Neural cell (in vitro differentiated cells): ENCODE measurements at regions not wholly inside any gene's neighbourhood (a gene's known extent, or its start where the extent isn't known, plus 50 kb on each side); places are given as distances from the start of the nearest gene placed in this dataset.
"Not testable (repeated sequence)": the region's sequence is repeated elsewhere in the genome, so short reads cannot be mapped to it uniquely, and the experiment has no call there.

Experiments used
- H2AFZ ChIP-seq: fragments of 200-600, 300-800 bp; sonication (generic), shearing (Covaris generic); 2 replicates; pipeline ENCODE4 v1.6.0; 2014; ENCODE audit warnings: low read depth, mild to moderate bottlenecking, antibody characterized with exemption, low read length, moderate library complexity
- H3F3A ChIP-seq: fragments of 200-600 bp; shearing (Covaris generic); 2 replicates; pipeline ENCODE4 v1.6.1; 2016; ENCODE audit warnings: mild to moderate bottlenecking, moderate library complexity, mixed read lengths, antibody characterized with exemption, low read length; ENCODE audit not compliant: insufficient read depth, poor library complexity, severe bottlenecking
- H3K27ac ChIP-seq: fragments of 200-600, 300-800 bp; sonication (generic), shearing (Covaris generic); 2 replicates; pipeline ENCODE4 v1.5.1; 2014; ENCODE audit warnings: mild to moderate bottlenecking, low read length, moderate library complexity
- H3K27me3 ChIP-seq: fragments of 300-800, 200-600 bp; sonication (generic), shearing (Covaris generic); 2 replicates; pipeline ENCODE4 v1.6.0; 2014; ENCODE audit warnings: mild to moderate bottlenecking, low read depth, low read length, moderate library complexity; ENCODE audit not compliant: insufficient read depth
- H3K36me3 ChIP-seq: fragments of 300-800, 200-600 bp; sonication (generic), shearing (Covaris generic); 2 replicates; pipeline ENCODE4 v1.5.1; 2014; ENCODE audit warnings: mild to moderate bottlenecking, antibody characterized with exemption, low read length, moderate library complexity; ENCODE audit not compliant: insufficient read depth
- H3K4me2 ChIP-seq: fragments of 300-800, 200-600 bp; sonication (generic), shearing (Covaris generic); 2 replicates; pipeline ENCODE4 v1.6.0; 2014; ENCODE audit warnings: mild to moderate bottlenecking, low read length
- H3K4me3 ChIP-seq: fragments of 300-800, 200-600 bp; sonication (generic), shearing (Covaris generic); 2 replicates; pipeline ENCODE4 v1.5.1; 2014; ENCODE audit warnings: mild to moderate bottlenecking, low read length, moderate library complexity
- H3K79me2 ChIP-seq: fragments of 200-600 bp; shearing (Covaris generic); replicated peaks from 2 replicates; pipeline ENCODE4 v1.6.0; 2014; ENCODE audit warnings: mild to moderate bottlenecking, low read length, moderate library complexity; ENCODE audit not compliant: insufficient read depth
- H3K9ac ChIP-seq: fragments of 300-800, 200-600 bp; sonication (generic), shearing (Covaris generic); 2 replicates; pipeline ENCODE4 v1.6.1; 2016; ENCODE audit warnings: mild to moderate bottlenecking, low read length, mixed read lengths
- H3K9me2 ChIP-seq: fragments of 200-600 bp; shearing (Covaris generic); 2 replicates; pipeline ENCODE4 v1.6.1; 2016; ENCODE audit warnings: mild to moderate bottlenecking, low read length, mixed read lengths; ENCODE audit not compliant: insufficient read depth
- H3K9me3 ChIP-seq: fragments of 200-600, 300-800 bp; sonication (generic), shearing (Covaris generic); 2 replicates; pipeline ENCODE4 v1.6.1; 2016; ENCODE audit warnings: mild to moderate bottlenecking, mixed run types, low read length, moderate library complexity, mixed read lengths
- H4K20me1 ChIP-seq: fragments of 200-600 bp; shearing (Covaris generic); 2 replicates; pipeline ENCODE4 v1.6.1; 2016; ENCODE audit warnings: mild to moderate bottlenecking, mixed run types; ENCODE audit not compliant: insufficient read depth
- CTCF ChIP-seq: fragments of 450-650 bp; IDR thresholded peaks from 2 replicates; pipeline ENCODE4 v1.5.1; 2014; ENCODE audit warnings: antibody characterized with exemption, mild to moderate bottlenecking, moderate library complexity; ENCODE audit not compliant: poor library complexity, severe bottlenecking
- EP300 ChIP-seq: fragments of 450-650 bp; conservative IDR thresholded peaks from 2 replicates; pipeline ENCODE4 v1.6.1; 2014; ENCODE audit warnings: antibody characterized with exemption, mild to moderate bottlenecking, moderate library complexity; ENCODE audit not compliant: poor library complexity, severe bottlenecking
- EZH2 ChIP-seq: fragments of 200-600, 300-800 bp; shearing (Covaris generic), sonication (generic); IDR thresholded peaks from 2 replicates; pipeline ENCODE4 v1.6.1; 2014; ENCODE audit warnings: antibody characterized with exemption, low read length, borderline replicate concordance, mild to moderate bottlenecking; ENCODE audit not compliant: insufficient read depth, poor library complexity, severe bottlenecking
- MXI1 ChIP-seq: fragments of 450-650 bp; conservative IDR thresholded peaks from 2 replicates; pipeline ENCODE4 v1.6.1; 2014; ENCODE audit warnings: antibody characterized with exemption, mild to moderate bottlenecking; ENCODE audit not compliant: poor library complexity, severe bottlenecking
- POLR2AphosphoS5 ChIP-seq: IDR thresholded peaks from 2 replicates; pipeline ENCODE4 v1.6.1; 2012
- RAD21 ChIP-seq: fragments of 450-650 bp; conservative IDR thresholded peaks from 2 replicates; pipeline ENCODE4 v1.6.1; 2014; ENCODE audit warnings: antibody characterized with exemption, mild to moderate bottlenecking, moderate library complexity
- SMC3 ChIP-seq: fragments of 450-650 bp; conservative IDR thresholded peaks from 2 replicates; pipeline ENCODE4 v1.6.1; 2014; ENCODE audit warnings: antibody characterized with exemption, mild to moderate bottlenecking, moderate library complexity; ENCODE audit not compliant: poor library complexity
- TAF1 ChIP-seq: IDR thresholded peaks from 2 replicates; pipeline ENCODE4 v1.6.1; 2012; ENCODE audit warnings: low read depth

GRCh38 chr15:29988701-29989100 is 94.1 kb upstream of the GOLGA8J start:
- no peaks in the 10 kb centered on the region for H4K20me1 ChIP-seq
- H3F3A ChIP-seq: no peaks in the 10 kb centered on the region
- no peaks in the 10 kb centered on the region for H3K27me3 ChIP-seq
- H3K4me2 ChIP-seq: no peak overlapping the region
- H3K79me2 ChIP-seq: no peaks in the 10 kb centered on the region
- H2AFZ ChIP-seq: no peak overlapping the region
- no peak overlapping the region for H3K27ac ChIP-seq
- no peaks in the 10 kb centered on the region for H3K36me3 ChIP-seq
- H3K4me3 ChIP-seq: no peak overlapping the region
- H3K9ac ChIP-seq: no peak overlapping the region
- TF ChIP-seq RAD21: no peak
- TF ChIP-seq TAF1: no peak
- no peak for TF ChIP-seq CTCF
- no peak for TF ChIP-seq POLR2AphosphoS5
- no peaks in the 10 kb centered on the region for H3K9me3 ChIP-seq
- no peaks in the 10 kb centered on the region for H3K9me2 ChIP-seq

DNA sequence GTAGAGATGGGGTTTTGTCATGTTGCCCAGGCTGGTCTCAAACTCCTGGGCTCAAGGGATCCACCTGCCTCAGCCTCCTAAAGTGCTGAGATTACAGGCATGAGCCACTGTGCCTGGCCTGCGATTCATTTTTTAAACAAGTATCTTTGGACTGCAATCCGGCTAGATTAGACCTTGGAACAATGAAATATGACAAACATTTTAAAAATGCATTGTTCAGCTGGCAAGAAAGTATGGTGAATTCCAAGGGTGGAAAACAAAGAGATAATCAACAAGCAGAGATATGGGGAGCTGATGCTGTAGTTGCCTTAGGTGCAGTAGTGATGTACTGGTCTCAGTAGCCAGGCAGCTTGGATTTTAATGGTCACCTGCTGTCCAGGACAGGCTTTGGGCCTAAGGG is 95.8 kb upstream of the GOLGA8J start:
- H3K79me2 ChIP-seq: no peaks in the 10 kb centered on the region
- no peaks in the 10 kb centered on the region for H3K9me2 ChIP-seq
- no peaks in the 10 kb centered on the region for H3K27me3 ChIP-seq
- H3K27ac ChIP-seq: no peak overlapping the region
- no peak overlapping the region for H2AFZ ChIP-seq
- no peaks in the 10 kb centered on the region for H3K9me3 ChIP-seq
- no peaks in the 10 kb centered on the region for H3F3A ChIP-seq
- H3K4me2 ChIP-seq: no peak overlapping the region
- no peaks in the 10 kb centered on the region for H3K36me3 ChIP-seq
- no peak overlapping the region for H3K9ac ChIP-seq
- H4K20me1 ChIP-seq: no peaks in the 10 kb centered on the region
- TF ChIP-seq POLR2AphosphoS5 (no peak), SMC3 (no peak), EP300 (no peak), EZH2 (no peak), MXI1 (no peak), TAF1 (no peak), RAD21 (no peak)
- no peak overlapping the region for H3K4me3 ChIP-seq

- H3K9ac ChIP-seq: no peak overlapping the region
- H3K36me3 ChIP-seq: no peaks in the 10 kb centered on the region
- H2AFZ ChIP-seq: no peak overlapping the region
- TF ChIP-seq SMC3: no peak
- no peak for TF ChIP-seq CTCF
- TF ChIP-seq RAD21: no peak
- TF ChIP-seq MXI1: no peak
- TF ChIP-seq TAF1: no peak
- no peak overlapping the region for H3K4me3 ChIP-seq
- H3K27ac ChIP-seq: no peak overlapping the region
- no peak overlapping the region for H3K4me2 ChIP-seq
- no peaks in the 10 kb centered on the region for H3K9me3 ChIP-seq
- no peaks in the 10 kb centered on the region for H4K20me1 ChIP-seq
- H3K27me3 ChIP-seq: no peaks in the 10 kb centered on the region
- H3K9me2 ChIP-seq: no peaks in the 10 kb centered on the region
- no peaks in the 10 kb centered on the region for H3F3A ChIP-seq
- no peaks in the 10 kb centered on the region for H3K79me2 ChIP-seq
Measured at GRCh38 chr15:29978411-29979382, 104.1 kb upstream of the GOLGA8J start.

DNA sequence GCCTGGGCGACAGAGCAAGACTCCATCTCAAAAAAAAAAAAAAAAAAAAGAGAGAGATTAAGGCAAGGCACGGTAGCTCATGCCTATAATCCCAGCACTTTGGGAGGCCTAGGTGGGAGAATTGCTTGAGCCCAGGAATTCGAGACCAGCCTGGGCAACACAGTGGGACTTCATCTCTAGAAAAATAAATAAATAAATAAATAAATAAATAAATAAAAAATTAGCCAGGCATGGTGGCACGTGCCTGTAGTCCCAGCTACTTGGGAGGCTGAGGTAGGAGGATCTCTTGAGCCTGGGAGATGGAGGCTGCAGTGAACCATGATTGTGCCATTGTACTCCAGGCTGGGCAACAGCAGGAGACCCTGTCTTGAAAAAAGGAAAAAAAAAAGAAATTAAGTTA is 108.7 kb upstream of the GOLGA8J start:
- H3F3A ChIP-seq, H3K9me2 ChIP-seq, H3K4me3 ChIP-seq, H3K79me2 ChIP-seq, H3K9ac ChIP-seq, H3K4me2 ChIP-seq, H3K36me3 ChIP-seq, H3K27ac ChIP-seq, H2AFZ ChIP-seq, H3K9me3 ChIP-seq, H4K20me1 ChIP-seq: not testable (repeated sequence)
- H3K27me3 ChIP-seq: peaks cover 17% of the 10 kb centered on the region
